ENCODE measurements at regions not wholly inside any gene's neighbourhood (a gene's known extent, or its start where the extent isn't known, plus 50 kb on each side); places are given as distances from the start of the nearest gene placed in this dataset.

- no peak for ATAC-seq
- no peak overlapping the region for H3K4me3 Mint-ChIP-seq
- no peak for TF ChIP-seq CTCF (IDR thresholded peaks at IDR 0.05)
- peaks cover 12 to 27% of the 10 kb centered on the region in 2 donors for H3K27me3 Mint-ChIP-seq (ENCODE audit: low read depth in 2 of 2)
- H3K4me1 Mint-ChIP-seq, result no peaks in the 10 kb centered on the region
- Histone ChIP-seq H3K4me3 (ENCODE audit: low read length) (no peak overlapping the region), H3K27ac (ENCODE audit: low read length) (no peak overlapping the region), H3K4me1 (ENCODE audit: control insufficient read depth, insufficient read depth, low read length) (no peaks in the 10 kb centered on the region), H3K9me3 (ENCODE audit: control insufficient read depth, insufficient read depth, low read length) (no peaks in the 10 kb centered on the region), H3K36me3 (ENCODE audit: control insufficient read depth, insufficient read depth, low read length) (no peaks in the 10 kb centered on the region), H3K27me3 (ENCODE audit: control insufficient read depth, insufficient read depth, low read length) (no peaks in the 10 kb centered on the region)
- H3K36me3 Mint-ChIP-seq, result no peaks in the 10 kb centered on the region
- intact Hi-C loops (cut with micrococcal nuclease), result no loop called here
- DNase-seq, result no peak
- H3K9me3 Mint-ChIP-seq, result no peaks in the 10 kb centered on the region
- no peak overlapping the region for H3K27ac Mint-ChIP-seq
These were observed 503.4 kb downstream of the PLXNA4 start for GRCh38 chr7:132072873-132073272.

DNA sequence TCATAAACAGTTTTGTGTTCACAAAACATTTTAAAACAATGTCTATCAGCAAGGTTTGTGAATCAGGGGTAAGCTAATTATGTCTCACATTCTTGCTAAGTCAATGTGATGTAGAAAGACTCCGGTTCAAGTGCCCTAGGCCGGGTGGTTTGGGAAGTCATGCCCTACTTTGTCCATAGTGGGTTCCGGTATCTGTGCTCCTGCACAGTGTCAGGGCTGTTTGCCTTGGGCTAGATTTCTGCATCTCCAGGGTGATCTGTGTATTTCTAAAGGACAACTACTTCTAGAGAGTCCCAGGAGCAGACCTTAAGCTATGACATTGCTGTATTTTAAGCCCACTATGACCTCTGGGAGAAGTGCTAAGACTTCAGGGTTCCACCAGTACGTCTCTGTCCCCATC, 504.1 kb downstream of the PLXNA4 start:
- H3K9me3 ChIP-seq (ENCODE audit: control insufficient read depth, insufficient read depth, low read length), result no peaks in the 10 kb centered on the region
- Mint-ChIP-seq H3K36me3 (no peaks in the 10 kb centered on the region), H3K27ac (no peak overlapping the region), H3K9me3 (no peaks in the 10 kb centered on the region), H3K4me3 (no peak overlapping the region), H3K4me1 (no peaks in the 10 kb centered on the region), H3K27me3 (ENCODE audit: low read depth in 2 of 2) (peaks cover 12 to 22% of the 10 kb centered on the region in 2 donors)
- intact Hi-C loops (cut with micrococcal nuclease), result no loop called here
- 89% methylated on average over 4 of the region's 4 CpGs for WGBS (ENCODE audit: insufficient coverage)
- TF ChIP-seq CTCF (IDR thresholded peaks at IDR 0.05), result no peak
- no peak for ATAC-seq
- no peaks in the 10 kb centered on the region for H3K4me1 ChIP-seq (ENCODE audit: control insufficient read depth, insufficient read depth, low read length)
- no peak for DNase-seq
- H3K27me3 ChIP-seq (ENCODE audit: control insufficient read depth, insufficient read depth, low read length), result no peaks in the 10 kb centered on the region
- H3K4me3 ChIP-seq (ENCODE audit: low read length), result no peak overlapping the region
- H3K36me3 ChIP-seq (ENCODE audit: control insufficient read depth, insufficient read depth, low read length), result no peaks in the 10 kb centered on the region
- H3K27ac ChIP-seq (ENCODE audit: low read length), result no peak overlapping the region

- no peaks in the 10 kb centered on the region for H3K27me3 ChIP-seq (ENCODE audit: control insufficient read depth, insufficient read depth, low read length)
- H3K4me1 Mint-ChIP-seq, result no peaks in the 10 kb centered on the region
- no peaks in the 10 kb centered on the region for H3K9me3 Mint-ChIP-seq
- ATAC-seq, result no peak
- no peak overlapping the region for H3K27ac Mint-ChIP-seq
- TF ChIP-seq CTCF (IDR thresholded peaks at IDR 0.05), result no peak
- no peaks in the 10 kb centered on the region for H3K36me3 Mint-ChIP-seq
- H3K27ac ChIP-seq (ENCODE audit: low read length), result no peak overlapping the region
- H3K4me3 Mint-ChIP-seq, result no peak overlapping the region
- H3K9me3 ChIP-seq (ENCODE audit: control insufficient read depth, insufficient read depth, low read length), result no peaks in the 10 kb centered on the region
- intact Hi-C loops (cut with micrococcal nuclease), result no loop called here
- no peaks in the 10 kb centered on the region for H3K4me1 ChIP-seq (ENCODE audit: control insufficient read depth, insufficient read depth, low read length)
- 44% methylated on average over 2 of the region's 4 CpGs for WGBS (ENCODE audit: insufficient coverage)
- no peaks in the 10 kb centered on the region for H3K36me3 ChIP-seq (ENCODE audit: control insufficient read depth, insufficient read depth, low read length)
- H3K27me3 Mint-ChIP-seq (ENCODE audit: low read depth in 2 of 2), result peaks cover 3 to 8% of the 10 kb centered on the region in 2 donors
- DNase-seq, result no peak
- H3K4me3 ChIP-seq (ENCODE audit: low read length), result no peak overlapping the region
These were observed 507.0 kb downstream of the PLXNA4 start for GRCh38 chr7:132069306-132069705.

DNA sequence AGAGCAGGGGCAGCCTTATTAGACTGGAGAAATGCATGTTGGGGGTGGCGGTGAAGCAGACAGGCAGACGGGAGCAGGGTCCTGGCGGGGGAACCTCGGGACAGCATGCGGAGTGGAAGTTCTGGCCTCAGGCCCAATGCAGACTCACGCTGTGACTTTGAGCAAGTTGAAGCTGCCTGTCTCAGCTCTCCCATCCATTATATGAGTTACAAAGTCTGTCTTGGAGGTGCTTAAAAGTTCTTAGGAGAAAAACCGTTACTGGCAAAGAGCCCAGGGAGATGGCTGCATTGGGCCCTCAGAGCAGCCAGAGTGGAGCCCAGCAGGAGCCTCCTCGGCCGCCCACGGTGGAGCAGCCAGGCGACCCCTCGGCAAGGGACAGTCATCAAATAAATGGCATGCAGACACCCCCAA, 509.5 kb downstream of the PLXNA4 start:
- Mint-ChIP-seq H3K27ac (no peak overlapping the region), H3K27me3 (ENCODE audit: low read depth in 2 of 2) (peaks cover 3 to 24% of the 10 kb centered on the region in 2 donors), H3K4me1 (no peaks in the 10 kb centered on the region), H3K9me3 (no peaks in the 10 kb centered on the region), H3K36me3 (no peaks in the 10 kb centered on the region), H3K4me3 (no peak overlapping the region)
- no peak for TF ChIP-seq CTCF (IDR thresholded peaks at IDR 0.05)
- H3K27me3 ChIP-seq (ENCODE audit: control insufficient read depth, insufficient read depth, low read length), result no peaks in the 10 kb centered on the region
- ATAC-seq (no peak), DNase-seq (no peak)
- intact Hi-C loops (cut with micrococcal nuclease), result no loop called here
- WGBS (ENCODE audit: insufficient coverage), result 84% methylated on average over 12 of the region's 12 CpGs
- no peak overlapping the region for H3K27ac ChIP-seq (ENCODE audit: low read length)
- H3K4me3 ChIP-seq (ENCODE audit: low read length), result no peak overlapping the region
- no peaks in the 10 kb centered on the region for H3K9me3 ChIP-seq (ENCODE audit: control insufficient read depth, insufficient read depth, low read length)
- no peaks in the 10 kb centered on the region for H3K36me3 ChIP-seq (ENCODE audit: control insufficient read depth, insufficient read depth, low read length)
- no peaks in the 10 kb centered on the region for H3K4me1 ChIP-seq (ENCODE audit: control insufficient read depth, insufficient read depth, low read length)
